22Rv1 (cell line): ENCODE measurements at regions not wholly inside any gene's neighbourhood (a gene's known extent, or its start where the extent isn't known, plus 50 kb on each side); places are given as distances from the start of the nearest gene placed in this dataset.

Source experiments
- CTCF ChIP-seq: fragments of 450-650 bp; IDR thresholded peaks from 2 replicates; pipeline ENCODE4 v1.5.1; 2017; ENCODE audit warnings: mild to moderate bottlenecking
- ZFX ChIP-seq: fragments of 450-650 bp; IDR thresholded peaks from 2 replicates; pipeline ENCODE4 v1.6.1; 2017; ENCODE audit warnings: antibody characterized with exemption, borderline replicate concordance

GRCh38 chr2:183993052-183993451 is 605.3 kb upstream of the ZNF804A start:
- TF ChIP-seq CTCF (no peak), ZFX (no peak)
